ENCODE measurements at regions not wholly inside any gene's neighbourhood (a gene's known extent, or its start where the extent isn't known, plus 50 kb on each side); places are given as distances from the start of the nearest gene placed in this dataset.

DNA sequence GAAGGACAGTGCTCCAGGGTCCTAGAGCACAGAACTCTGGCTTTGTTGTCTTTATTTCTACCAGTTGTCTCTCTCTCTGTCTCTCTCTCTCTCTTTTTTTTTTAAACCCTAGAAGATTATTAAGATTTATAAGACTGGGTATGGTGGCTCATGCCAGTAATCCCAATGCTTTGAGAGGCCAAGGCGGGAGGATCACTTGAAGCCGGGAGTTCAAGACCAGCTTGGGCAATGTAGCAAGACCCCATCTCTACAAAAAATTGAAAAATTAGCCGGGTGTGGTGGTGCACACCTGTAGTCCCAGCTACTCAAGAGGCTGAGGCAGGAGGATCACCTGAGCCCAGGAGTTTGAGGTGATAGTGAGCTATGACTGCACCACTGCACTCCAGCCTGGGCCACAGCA lies 65.0 kb upstream of the ABL1 start:
- peaks cover 11% of the 10 kb centered on the region for H3K36me3 Mint-ChIP-seq (ENCODE audit: low read depth)
- TF ChIP-seq CTCF (IDR thresholded peaks at IDR 0.05) = no peak
- H3K4me1 Mint-ChIP-seq = peaks cover 56% of the 10 kb centered on the region
- no peak overlapping the region for H3K4me3 Mint-ChIP-seq
- H3K27me3 Mint-ChIP-seq (ENCODE audit: low read depth, poor library complexity) = peaks cover 9% of the 10 kb centered on the region
- DNase-seq = no peak
- H3K27ac Mint-ChIP-seq = no peak overlapping the region
- peaks cover 12% of the 10 kb centered on the region for H3K9me3 Mint-ChIP-seq

DNA sequence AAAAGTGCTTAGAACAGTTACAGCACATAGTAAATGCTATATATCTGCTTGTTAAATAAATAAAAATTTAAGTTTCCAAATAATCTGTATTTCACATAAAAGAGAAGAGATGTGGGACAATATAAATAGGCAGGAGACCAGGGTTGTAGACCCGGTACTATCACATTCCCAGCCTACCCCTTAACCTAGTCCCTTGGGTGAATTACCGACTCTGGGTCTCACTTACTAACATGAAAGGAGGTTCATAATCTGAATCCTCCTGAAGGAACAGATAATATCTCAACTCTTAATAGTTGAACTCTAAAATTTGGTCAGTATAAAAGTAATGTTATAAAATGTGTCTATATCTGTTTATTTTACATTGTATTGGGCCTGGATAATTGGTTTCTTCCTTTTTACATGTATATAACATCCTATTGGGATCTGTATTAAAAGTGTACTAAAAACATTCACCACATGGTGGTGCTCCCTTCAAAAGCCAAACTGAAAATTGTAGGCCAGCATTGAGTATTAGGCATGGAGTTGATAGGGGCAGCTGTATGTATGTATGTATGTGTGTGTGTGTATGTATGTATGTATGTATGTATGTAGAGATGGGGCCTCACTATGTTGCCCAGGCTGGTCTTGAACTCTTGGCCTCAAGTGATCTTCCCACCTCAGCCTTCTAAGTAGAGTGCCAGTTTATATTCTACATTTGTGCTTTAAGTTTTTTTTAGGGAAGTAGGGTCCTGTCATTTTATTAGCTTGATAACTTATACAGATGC lies 64.2 kb upstream of the ABL1 start:
- no peak for DNase-seq
- H3K4me3 Mint-ChIP-seq = no peak overlapping the region
- peaks cover 18% of the 10 kb centered on the region for H3K36me3 Mint-ChIP-seq (ENCODE audit: low read depth)
- TF ChIP-seq CTCF (IDR thresholded peaks at IDR 0.05) = peak; percentile 64
- H3K9me3 Mint-ChIP-seq = peaks cover 20% of the 10 kb centered on the region
- peaks cover 9% of the 10 kb centered on the region for H3K27me3 Mint-ChIP-seq (ENCODE audit: low read depth, poor library complexity)
- peaks cover 49% of the 10 kb centered on the region for H3K4me1 Mint-ChIP-seq
- H3K27ac Mint-ChIP-seq = no peak overlapping the region

DNA sequence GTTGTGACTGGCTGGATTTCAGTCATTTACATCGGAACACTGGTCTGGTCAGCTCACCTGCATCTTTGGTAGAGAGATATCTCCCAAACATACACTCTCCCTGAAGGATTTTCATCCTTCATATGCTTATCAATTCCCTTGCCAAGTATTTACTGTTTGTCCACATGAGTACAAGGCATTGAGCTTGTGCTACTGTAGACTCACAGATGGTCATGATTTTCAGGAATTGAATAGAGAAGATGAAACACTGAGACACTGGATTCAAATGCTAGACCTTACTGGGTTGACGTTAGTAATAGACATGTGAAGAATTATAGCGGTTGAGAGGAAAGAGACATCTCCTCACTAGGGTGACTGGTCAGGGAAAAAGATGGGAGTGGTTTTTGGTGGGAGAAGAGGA lies 62.9 kb upstream of the ABL1 start:
- Mint-ChIP-seq H3K36me3 (ENCODE audit: low read depth) (peaks cover 31% of the 10 kb centered on the region), H3K4me1 (peaks cover 35% of the 10 kb centered on the region), H3K4me3 (no peak overlapping the region), H3K9me3 (peaks cover 33% of the 10 kb centered on the region), H3K27ac (no peak overlapping the region), H3K27me3 (ENCODE audit: low read depth, poor library complexity) (peaks cover 10% of the 10 kb centered on the region)
- no peak for TF ChIP-seq CTCF (IDR thresholded peaks at IDR 0.05)
- no peak for DNase-seq

DNA sequence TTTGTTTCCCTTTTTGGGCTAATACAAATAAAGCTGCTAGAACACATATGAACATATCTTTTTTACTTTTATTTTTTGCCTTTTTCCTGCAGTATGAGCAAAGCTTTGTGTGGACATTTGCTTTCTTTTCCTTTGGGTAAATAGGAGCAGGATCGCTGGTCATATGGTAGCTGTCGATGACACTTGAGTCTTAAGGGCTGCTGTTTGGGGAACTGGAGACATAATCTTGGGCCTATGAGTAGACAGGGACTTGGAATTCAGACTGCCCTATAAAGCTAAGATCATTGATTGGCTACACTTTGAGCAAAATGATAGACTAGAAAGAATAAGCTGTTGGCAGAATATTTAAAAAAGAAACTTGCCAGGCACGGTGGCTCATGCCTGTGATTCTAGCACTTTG lies 60.9 kb upstream of the ABL1 start:
- Mint-ChIP-seq H3K27ac (no peak overlapping the region), H3K36me3 (ENCODE audit: low read depth) (peaks cover 31% of the 10 kb centered on the region), H3K4me3 (no peak overlapping the region), H3K4me1 (peaks cover 25% of the 10 kb centered on the region), H3K9me3 (peaks cover 34% of the 10 kb centered on the region), H3K27me3 (ENCODE audit: low read depth, poor library complexity) (peaks cover 10% of the 10 kb centered on the region)
- DNase-seq = no peak
- TF ChIP-seq CTCF (IDR thresholded peaks at IDR 0.05) = no peak

- no peak for TF ChIP-seq CTCF (IDR thresholded peaks at IDR 0.05)
- peaks cover 34% of the 10 kb centered on the region for H3K9me3 Mint-ChIP-seq
- H3K36me3 Mint-ChIP-seq (ENCODE audit: low read depth) = peaks cover 31% of the 10 kb centered on the region
- H3K4me3 Mint-ChIP-seq = no peak overlapping the region
- peaks cover 28% of the 10 kb centered on the region for H3K4me1 Mint-ChIP-seq
- H3K27me3 Mint-ChIP-seq (ENCODE audit: low read depth, poor library complexity) = peaks cover 10% of the 10 kb centered on the region
- no peak overlapping the region for H3K27ac Mint-ChIP-seq
- DNase-seq = no peak
These were observed 59.6 kb upstream of the ABL1 start for GRCh38 chr9:130775336-130775991.
